Brain microvascular endothelial cell (primary cell): ENCODE measurements at regions not wholly inside any gene's neighbourhood (a gene's known extent, or its start where the extent isn't known, plus 50 kb on each side); places are given as distances from the start of the nearest gene placed in this dataset.

Experiments
- DNase-seq: peaks from one replicate; pipeline ENCODE4 v3.0.0-alpha.2; 2020
- H3K27ac ChIP-seq: fragments of 250-450 bp; sonication (Bioruptor Pico); 2 replicates; pipeline ENCODE4 v1.5.1; 2020; ENCODE audit warnings: mild to moderate bottlenecking, moderate library complexity
- H3K27me3 ChIP-seq: fragments of 250-450 bp; sonication (Bioruptor Pico); replicated peaks from 2 replicates; pipeline ENCODE4 v1.5.1; 2020; ENCODE audit warnings: mild to moderate bottlenecking
- H3K36me3 ChIP-seq: fragments of 250-450 bp; sonication (Bioruptor Pico); replicated peaks from 2 replicates; pipeline ENCODE4 v1.5.1; 2020; ENCODE audit warnings: mild to moderate bottlenecking
- H3K4me3 ChIP-seq: 2 replicates; pipeline ENCODE4 v1.5.1; 2011; ENCODE audit warnings: low read depth, mild to moderate bottlenecking, control low read depth, low read length, moderate library complexity
- in situ Hi-C: cut with HindIII; loops from 2 replicates; pipeline ENCODE4 v1.10.0; 2017; ENCODE audit warnings: low sequenced_read_pairs, low pct_ligation_motif_present
- TF ChIP-seq, protein P1 (sequence below): IDR thresholded peaks from 2 replicates; pipeline ENCODE4 v1.5.1; 2011; ENCODE audit warnings: low read depth, mild to moderate bottlenecking, moderate library complexity, low read length, control low read depth, inconsistent platforms; ENCODE audit errors: missing control alignments

DNA sequence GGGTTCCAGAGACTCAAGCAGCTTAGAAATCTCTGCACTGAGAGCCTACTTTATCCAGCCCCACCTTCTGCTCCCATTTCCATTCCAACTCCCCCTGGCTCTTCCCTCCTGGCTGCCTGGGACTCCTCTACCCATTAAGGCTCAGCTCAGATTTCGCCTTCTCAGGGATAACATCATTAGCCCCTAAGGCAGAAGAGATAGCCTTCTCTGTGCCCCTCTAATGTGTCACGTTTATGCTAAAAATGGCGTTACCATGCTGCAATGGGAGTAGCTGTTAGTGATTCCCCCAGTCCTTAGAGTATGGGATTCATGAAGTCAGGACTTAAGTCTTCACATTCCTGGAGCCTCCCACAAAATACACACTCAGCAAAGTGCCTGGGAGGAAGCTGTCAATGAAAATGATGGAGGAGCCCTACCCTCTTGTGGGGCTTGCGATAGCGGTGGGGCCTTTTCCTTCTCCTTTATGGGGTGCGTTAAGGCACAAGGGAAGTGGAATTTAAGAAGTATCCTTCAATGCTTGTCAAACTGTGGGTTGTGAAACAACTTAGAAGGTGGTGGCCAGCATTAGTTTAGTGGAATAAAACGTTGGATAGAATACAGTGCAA, 144.7 kb upstream of the COPS8 start:
- Histone ChIP-seq H3K36me3 (no peaks in the 10 kb centered on the region), H3K4me3 (no peak overlapping the region), H3K27ac (no peak overlapping the region), H3K27me3 (no peaks in the 10 kb centered on the region)
- DNase-seq: no peak
- in situ Hi-C loops: no loop called here
- TF ChIP-seq, protein P1, sequence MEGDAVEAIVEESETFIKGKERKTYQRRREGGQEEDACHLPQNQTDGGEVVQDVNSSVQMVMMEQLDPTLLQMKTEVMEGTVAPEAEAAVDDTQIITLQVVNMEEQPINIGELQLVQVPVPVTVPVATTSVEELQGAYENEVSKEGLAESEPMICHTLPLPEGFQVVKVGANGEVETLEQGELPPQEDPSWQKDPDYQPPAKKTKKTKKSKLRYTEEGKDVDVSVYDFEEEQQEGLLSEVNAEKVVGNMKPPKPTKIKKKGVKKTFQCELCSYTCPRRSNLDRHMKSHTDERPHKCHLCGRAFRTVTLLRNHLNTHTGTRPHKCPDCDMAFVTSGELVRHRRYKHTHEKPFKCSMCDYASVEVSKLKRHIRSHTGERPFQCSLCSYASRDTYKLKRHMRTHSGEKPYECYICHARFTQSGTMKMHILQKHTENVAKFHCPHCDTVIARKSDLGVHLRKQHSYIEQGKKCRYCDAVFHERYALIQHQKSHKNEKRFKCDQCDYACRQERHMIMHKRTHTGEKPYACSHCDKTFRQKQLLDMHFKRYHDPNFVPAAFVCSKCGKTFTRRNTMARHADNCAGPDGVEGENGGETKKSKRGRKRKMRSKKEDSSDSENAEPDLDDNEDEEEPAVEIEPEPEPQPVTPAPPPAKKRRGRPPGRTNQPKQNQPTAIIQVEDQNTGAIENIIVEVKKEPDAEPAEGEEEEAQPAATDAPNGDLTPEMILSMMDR: no peak

GRCh38 chr2:236941551-236941950, 144.1 kb upstream of the COPS8 start:
- Histone ChIP-seq H3K27me3 (no peaks in the 10 kb centered on the region), H3K27ac (no peak overlapping the region)
- in situ Hi-C loops: no loop called here

DNA sequence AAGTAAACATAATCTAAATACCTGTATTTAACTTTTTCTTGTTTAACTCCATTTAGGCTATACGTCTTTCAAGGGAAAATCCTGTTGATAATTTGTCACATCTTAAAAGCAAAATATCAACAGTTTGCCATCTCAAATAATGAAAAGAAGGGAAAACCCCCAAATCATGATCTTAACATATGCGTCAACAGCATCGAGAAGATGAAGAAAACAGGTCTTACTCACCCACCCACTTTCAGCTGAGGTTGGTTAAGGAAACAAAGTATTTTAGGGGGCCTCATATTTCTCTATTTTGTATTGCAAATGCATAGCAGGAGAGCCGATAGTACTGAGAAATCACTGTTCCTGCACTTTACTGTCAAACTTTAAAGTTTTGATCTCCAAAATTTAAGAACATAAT, 143.1 kb upstream of the COPS8 start:
- in situ Hi-C loops: no loop called here
- H3K27me3 ChIP-seq: no peaks in the 10 kb centered on the region
- TF ChIP-seq, protein P1: no peak
- DNase-seq: no peak
- no peaks in the 10 kb centered on the region for H3K36me3 ChIP-seq
- H3K4me3 ChIP-seq: no peak overlapping the region
- no peak overlapping the region for H3K27ac ChIP-seq

More at GRCh38 chr2:236941551-236941950, 144.1 kb upstream of the COPS8 start:
- Histone ChIP-seq H3K36me3 (no peaks in the 10 kb centered on the region), H3K4me3 (no peak overlapping the region)
- TF ChIP-seq, protein P1: no peak
- no peak for DNase-seq

DNA sequence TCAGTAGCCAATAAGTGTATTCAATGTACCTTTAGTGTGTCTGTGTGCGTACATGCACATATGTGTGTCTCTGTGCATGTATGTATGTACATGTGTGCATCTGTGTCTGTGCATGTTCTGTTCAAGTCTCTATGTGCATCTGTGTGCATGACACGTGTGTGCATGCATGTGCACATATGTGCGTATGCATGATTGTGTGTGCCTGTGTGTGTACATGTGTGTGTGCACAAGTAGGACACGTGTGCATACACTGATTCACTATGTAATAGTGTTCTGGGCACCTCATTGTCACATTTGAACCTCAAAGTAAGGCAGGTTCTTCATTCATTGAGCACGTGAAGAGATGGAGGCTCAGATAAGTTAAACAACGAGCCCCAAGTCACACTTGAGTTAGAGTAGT, 142.6 kb upstream of the COPS8 start:
- H3K4me3 ChIP-seq: no peak overlapping the region
- TF ChIP-seq, protein P1: no peak
- H3K27me3 ChIP-seq: no peaks in the 10 kb centered on the region
- H3K36me3 ChIP-seq: no peaks in the 10 kb centered on the region
- in situ Hi-C loops: no loop called here
- DNase-seq: no peak
- H3K27ac ChIP-seq: no peak overlapping the region

- in situ Hi-C loops: no loop called here
- Histone ChIP-seq H3K36me3 (no peaks in the 10 kb centered on the region), H3K4me3 (no peak overlapping the region), H3K27me3 (no peaks in the 10 kb centered on the region), H3K27ac (no peak overlapping the region)
- TF ChIP-seq, protein P1: no peak
- DNase-seq: no peak
Observed at GRCh38 chr2:236943841-236944513, 141.7 kb upstream of the COPS8 start.
